Activated naive CD8-positive, alpha-beta T cell treated with anti-CD3 and anti-CD28 coated beads, Interleukin-2, amount 50 U/mL, for 16 hours (primary cell): ENCODE measurements at regions not wholly inside any gene's neighbourhood (a gene's known extent, or its start where the extent isn't known, plus 50 kb on each side); places are given as distances from the start of the nearest gene placed in this dataset.

Experiments used
- DNase-seq: peaks from one replicate; pipeline ENCODE4 v3.0.0-alpha.2; 2020; ENCODE audit warnings: low read depth, low spot score

DNA sequence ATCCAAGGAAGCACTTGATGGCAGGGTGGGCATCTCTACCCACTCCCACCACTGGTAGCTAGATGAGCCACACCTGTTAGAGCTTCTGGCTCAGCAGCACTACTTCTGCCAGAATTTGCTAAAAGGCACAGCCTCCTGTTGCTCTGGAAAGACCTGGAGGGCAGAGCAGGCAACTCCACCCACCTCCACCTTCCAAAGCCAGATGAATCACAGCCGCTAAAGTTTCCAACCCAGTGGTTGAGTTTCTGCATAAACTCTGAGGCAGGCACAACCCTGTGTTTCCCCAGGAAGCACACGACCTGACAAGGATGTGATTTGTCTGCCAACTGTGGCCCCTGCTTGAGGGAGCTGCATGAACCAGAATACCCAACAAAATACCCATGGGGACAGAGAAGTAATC, 111.6 kb upstream of the GCFC2 start:
- DNase-seq = no peak

DNA sequence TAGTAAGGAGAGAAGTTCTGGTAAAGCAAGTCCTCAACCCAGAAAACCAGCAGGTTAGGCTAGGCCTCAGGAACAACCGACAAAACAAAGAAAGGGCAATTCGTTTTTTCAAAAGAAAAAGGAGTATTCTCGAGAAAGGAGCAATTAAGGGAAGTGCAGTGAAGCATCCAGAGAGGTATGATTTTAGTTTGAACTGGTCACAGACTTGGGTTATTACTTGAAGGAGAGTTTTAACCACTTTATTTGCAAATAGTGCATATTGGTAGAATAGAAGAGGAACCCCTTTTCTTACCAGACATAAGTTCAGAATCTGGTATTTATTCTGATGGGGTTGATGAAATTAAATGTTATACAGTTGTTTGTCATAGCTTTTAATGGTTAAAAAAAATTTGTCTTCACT, 110.0 kb upstream of the GCFC2 start:
- DNase-seq = no peak

DNA sequence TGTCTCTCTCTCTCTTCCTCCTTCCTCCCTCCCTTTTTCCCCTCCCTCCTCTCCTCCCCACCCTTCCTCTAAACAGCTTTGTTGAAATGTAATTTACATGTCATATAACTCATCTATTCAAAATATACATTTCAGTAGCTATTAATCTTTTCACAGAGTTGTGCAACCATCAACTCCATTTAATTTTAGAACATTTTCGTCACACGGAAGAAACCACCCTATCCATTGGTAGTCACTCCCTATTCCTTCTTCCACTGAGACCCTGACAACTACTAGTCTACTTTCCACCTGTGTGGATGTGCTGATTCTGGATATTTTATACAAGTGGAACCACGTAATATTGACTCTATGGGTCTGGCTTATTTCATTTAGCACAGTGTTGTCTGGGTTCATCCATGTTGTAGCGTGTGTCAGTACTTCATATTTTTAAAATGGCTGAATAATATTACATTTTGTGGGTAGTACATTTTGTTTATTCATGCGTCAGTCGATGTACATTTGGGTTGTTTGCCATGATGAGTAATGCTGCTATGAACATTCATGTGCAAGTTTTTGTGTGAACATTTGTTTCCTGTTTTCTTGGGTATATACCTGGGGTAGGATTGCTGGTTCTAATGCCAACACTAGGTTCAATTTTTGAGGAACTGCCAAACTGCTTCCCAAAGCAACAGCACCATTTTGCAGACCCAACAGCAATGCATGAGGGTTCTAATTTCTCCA, 100.1 kb upstream of the GCFC2 start:
- DNase-seq = no peak

DNA sequence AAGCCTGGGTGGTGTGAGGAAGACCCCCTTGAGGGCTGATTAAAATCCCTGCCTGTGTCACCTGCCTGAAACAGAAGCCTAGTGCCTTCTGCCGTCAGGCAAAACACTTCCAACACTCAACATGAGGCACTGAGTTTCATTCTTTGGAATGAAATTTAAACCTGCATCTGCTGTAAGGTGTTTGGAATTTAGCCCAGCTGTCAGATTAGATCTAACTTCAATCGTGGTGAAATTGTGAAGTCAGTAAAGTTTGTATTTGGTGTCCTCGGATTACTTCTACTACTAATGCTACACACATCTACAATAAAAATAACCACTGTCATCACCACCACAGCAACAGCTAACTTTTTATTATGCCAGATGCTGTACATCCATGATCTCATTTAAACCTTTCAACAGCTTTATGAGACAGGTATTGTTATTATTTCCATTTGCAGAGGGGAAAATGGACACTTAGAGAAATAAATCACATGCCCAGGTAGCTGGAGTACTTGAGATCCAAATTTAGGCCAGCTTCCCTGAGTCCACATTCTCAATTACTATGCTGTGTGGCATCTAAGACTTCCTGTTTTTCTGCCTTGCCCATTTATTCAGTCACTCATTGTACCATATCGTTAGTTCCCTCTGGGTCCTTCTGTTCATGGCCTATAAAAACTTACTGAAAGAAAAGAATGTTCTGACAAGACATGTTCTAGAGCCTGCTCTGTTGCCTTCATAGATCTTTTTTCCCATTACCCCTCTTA, 98.2 kb upstream of the GCFC2 start:
- no peak for DNase-seq

DNA sequence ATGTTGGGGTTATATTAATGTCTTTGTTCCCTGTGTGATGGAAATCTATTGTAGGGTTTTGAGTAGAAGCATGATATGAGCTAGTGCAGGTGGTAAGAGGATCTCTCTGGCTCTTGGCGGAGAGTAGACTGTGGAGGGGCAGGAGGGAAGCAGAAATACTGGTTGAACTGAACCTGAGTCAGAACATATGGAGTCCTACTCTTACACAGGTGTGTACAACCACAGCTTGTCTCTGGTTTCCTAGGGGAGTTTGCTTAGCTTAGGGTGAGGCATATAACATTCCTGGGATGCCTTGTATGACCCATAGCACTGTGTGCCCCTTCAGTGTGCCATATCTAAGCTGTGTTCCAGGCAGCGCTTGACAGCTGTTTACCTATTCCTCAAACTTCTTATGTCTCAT, 97.3 kb upstream of the GCFC2 start:
- no peak for DNase-seq

DNA sequence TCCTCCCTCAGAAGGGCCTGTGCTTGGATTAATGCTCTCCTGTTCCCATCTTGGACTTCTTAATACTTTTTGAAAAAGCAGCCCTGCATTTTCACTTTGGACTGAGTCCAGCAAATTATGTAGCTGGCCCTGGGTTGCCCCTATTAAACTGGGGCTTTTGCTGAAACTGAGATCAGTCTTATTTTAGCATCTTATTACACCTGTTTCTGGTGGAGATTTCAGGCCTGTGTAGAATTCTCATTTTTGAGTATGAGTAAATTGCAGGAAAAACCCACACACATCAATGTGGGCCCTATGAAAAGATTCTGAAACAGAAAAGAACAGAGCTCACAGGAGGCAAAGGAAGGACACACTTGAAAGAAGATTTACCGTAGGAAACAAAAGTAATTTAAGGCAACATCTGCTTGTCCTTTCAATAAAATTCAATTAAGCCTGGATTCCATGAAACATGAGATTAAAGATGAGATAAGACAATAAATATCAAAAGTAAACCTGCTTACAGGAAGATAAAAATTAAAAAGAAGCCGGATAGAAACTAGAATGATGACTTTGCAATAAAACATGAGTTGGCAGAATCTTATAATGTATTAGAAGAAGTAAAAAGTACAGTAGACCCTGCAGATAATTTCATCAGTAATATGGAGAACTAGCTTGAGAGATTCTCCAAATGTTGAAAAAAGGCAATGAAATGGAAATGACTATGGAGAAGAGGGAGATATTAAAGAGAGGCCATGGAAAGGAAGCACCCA, 90.7 kb upstream of the GCFC2 start:
- no peak for DNase-seq

DNA sequence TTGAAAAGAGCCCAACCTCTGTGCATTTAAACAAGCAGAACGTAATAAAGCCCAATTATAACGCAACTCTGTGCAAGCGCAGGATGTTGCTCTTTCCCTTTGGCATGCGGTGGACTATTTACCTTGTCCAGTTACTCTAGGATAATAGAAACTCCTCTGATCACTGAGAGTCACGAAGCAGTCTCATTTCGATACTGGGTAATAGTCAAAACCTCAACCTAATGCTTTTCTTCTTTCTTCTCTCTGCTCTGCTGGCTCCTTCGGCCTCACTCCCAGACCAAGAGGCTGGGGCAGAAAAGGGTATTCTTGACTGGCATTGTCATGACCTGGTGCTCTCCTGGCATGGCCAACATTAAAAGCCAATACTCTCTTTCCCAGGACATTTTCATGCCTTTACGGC, 89.7 kb upstream of the GCFC2 start:
- DNase-seq = no peak

DNA sequence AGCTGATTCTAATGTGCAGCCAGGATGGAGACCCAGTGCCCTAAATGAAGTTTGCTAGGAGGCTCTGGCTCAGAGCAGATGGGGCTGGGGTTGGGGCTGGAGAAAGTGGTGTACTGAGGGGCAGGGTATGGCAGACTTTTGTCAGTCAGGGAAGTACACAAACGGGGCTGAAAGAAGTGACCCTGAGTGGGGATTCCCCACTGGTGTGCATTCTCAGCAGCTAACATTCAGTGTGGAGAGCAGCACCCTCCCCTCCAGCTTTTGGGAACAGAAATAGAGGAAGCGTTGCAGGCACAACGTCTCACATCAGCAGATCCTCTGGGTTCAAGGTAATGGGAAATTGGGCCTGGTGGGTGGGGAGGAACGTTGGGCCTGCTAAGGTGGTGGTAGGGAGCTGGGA, 89.1 kb upstream of the GCFC2 start:
- no peak for DNase-seq

DNA sequence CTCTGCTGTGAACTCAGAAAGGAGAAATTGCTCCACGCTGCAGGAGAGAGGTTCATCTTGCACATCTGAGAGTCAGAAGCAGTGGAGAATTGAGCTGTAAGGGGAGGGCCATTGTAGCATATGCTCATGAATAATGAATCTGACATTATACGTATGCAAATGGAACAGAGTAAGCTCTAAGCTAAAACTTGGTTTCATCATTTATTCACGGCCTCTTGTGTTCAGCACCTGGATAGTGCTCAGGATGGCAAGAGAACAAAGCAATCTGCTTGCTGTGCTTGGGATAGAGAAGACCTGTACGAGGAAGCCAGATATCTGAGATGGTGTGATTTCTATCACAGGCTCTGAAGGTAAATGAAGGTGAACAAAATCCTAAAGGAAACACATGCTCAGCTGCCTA, 87.9 kb upstream of the GCFC2 start:
- no peak for DNase-seq

DNA sequence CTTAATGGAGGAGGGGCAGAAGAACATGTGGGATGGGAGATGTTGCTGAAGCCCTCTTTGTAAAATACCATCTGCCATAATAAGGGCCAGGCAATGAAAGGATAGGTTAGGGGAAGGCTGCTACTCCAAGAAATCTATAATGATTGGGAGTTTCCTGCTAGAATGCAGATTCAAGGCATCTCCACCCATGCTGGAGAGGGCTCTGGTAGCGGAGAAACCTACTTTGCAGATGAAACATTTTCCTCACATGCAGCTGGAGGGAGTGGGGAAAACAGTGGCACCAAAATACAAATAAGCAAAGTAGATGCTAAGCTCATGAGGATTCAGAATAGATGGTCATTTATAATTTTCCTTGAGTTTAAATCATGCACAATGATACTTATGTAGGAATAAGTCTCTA, 82.3 kb upstream of the GCFC2 start:
- DNase-seq = no peak

DNA sequence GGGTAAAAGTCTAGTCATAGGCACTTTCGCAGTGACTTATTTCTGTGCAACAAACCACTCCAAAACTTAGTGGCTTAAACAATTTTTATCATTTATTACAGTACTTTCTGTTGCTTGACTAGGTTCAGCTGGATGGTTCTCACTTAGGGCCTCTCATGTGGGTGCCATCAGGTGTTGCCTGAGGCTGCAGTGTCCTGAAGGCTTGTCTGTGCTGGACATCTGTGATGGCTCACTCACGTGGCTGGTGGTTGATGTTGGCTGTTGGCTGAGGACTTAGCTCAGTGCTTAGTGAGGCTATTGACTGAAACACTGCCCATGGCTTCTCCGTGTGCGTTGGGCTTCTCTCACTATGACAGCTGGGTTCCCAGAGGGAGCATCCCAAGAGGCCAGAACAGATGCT, 81.4 kb upstream of the GCFC2 start:
- DNase-seq = no peak

DNA sequence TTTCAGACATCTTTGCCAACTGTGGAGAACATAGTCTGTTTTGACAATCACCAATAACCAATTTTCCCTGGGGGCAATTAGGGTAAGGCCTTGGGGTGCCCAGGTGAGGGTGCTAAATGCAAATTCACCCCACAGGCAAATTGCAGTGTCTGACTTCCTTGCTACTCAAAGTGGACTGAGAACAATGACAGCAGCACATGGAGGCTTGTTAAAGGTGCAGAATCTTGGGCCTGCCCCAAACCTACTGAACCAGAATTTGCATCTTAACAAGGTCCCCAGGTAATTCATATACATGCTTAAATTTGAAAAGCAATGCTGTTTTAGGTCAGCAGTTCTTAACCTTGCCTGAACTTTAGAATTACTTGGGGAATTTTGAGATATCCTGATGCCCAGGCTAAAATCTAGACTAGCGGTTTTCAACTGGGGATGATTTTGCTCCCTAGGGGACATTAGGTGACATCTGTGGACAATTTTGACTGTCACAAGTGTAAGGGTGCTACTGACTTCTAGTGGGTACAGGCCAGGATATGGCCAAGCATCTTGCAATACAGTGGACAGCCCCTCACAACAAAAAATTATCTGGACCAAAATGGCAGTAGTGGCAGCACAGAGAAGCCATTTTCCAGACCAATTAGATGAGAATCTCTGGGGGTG, 80.2 kb upstream of the GCFC2 start:
- no peak for DNase-seq

DNA sequence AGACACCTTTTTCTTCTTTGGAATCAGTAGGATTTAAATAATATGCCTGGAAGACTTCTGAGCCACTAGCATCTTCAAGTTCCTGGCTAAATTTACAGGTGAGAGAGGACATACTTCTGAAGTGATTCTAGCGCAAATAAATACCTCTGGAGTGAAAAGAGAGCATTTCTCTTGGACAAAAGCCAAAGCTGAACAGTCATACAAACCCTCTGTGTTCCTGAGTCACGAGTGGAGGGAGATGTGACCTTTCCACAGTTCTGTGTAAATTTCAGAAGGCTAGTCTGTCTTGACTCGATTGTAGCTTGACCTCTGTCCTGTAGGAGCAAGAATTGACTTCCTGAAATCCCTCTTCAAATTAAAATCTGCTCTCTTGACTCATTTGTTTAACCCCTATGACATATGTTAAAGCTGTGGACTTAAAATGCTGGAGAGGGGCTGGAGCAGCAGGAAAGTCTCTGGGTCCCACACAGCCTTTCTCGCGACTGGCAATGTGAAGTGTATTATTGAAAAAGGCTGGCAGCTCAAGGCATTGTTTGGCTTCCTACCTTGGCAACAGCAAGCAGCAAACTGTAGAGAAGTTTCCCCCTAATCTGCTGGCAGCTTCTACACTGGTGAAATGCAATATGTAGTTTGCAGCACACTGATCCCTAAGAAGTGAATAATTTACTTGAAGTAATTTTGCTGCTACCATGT, 79.6 kb upstream of the GCFC2 start:
- no peak for DNase-seq

DNA sequence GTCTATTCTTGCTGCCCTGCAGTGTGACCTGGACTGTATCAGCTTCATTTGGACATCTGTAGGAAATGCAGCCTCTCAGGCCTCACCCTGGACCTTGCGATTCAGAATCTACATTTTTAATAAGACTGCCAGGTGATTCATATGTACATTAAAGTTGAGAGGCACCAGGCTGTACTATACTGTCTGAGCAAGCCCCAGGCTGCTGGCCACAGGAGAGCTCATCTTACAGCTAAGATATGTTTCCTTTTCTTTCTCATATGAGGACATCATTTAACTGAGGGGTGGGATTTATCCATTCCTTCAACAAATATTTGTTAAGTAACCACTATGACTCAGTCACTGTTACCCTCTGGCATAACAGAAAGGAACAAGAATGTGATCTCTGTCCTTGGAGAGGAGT, 78.2 kb upstream of the GCFC2 start:
- DNase-seq = no peak

DNA sequence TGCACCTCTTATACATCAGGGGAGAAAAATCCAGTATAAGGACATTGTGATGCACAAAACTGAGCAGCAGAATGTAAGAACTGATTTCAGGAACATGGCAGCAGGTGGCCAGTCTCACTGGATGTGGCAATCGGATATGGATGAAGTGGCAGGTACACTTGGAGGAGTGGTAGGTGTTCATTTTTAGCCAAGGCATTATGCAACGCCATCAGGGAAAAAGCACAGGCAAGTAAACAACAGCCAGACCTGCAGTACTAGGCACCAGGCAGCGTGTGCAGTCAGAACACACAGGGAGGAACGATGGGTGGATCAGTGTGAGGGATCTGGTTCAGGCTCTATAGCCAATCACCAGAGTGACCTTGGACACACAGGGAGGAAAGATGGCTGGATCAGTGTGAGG, 77.4 kb upstream of the GCFC2 start:
- DNase-seq = no peak

DNA sequence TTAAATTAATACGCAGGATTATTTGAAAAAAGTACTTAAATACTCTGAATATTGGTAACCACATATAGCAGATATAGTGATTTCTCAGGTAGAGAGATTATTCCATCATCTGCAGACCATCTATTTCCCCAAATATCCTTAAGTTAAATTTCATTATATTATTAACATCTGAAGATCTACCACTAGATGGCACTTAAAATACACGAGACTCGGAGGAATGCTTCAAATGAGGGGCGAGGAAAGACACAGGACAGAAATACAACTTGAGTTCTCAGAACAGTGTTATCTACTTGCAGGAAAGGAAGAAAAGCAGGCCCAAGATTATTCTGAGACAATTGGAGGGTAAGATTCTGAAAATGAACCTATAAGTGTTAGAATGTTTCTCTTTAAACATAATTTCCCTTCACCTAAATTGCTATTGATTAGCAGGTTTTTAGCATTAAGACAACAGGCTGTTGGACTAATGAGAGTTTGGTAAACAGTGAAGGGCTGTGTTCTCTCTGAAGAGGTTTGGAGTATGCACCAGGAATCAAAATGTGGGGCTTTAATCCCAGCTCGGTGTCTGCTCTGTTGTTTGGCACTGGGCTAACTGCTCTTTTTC, 76.9 kb upstream of the GCFC2 start:
- no peak for DNase-seq

DNA sequence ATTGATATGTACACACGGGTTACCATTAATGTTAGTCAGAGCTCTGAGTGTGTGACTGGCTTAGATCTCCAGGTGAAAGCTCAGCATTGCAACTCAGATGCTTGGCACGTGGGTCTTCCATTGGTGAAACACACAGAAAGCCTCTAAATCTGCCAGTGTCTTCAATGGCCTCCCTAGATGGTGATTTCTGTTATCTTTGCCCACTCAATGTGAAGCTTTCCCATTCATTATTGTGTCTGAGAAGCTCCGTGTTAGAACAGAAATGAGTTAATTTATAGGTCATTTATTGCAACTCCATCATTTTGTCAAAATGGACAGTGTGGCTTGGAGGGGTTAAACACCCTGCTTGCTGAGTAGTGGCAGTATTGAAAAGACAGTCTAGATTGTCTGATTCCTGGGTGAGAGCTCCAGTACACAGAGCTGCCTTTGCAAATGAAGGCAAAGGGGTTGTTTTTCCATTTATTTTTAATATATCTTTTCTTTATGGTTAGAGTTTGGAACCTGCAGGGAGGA, 64.7 kb upstream of the GCFC2 start:
- DNase-seq = no peak

DNA sequence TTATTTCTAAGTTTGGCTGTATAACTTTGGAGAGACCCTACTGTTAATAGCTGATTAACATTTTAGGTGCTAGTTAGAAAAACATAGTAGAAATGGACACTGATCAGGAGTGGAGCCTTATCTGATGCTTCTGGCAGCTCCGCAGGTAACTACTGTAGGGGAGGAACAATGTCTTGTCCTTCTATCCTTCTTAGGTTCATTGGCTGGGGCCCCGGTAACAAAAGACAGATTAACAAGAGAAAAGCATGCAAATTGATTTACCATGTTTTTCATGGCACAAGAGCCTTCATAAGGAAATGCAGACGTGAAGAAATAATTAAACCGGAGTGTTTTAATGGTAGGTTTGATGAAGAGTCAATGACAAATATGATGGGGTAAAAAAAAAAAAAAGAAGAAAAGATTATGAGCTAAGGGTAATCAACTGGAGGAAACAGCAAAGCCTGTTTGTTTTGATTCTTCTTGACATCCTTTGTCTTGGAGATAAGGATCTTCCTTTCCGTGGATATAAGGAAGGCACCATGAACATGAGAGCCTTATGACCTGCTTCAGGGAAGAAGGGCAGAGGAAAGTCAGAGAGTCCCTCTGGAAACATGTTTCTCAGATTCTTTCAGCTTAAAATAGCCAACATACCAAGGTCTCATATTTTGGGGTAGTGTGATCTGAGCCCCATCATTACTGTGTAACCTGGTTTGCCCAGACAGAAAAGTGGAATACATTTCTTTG, 62.4 kb upstream of the GCFC2 start:
- no peak for DNase-seq

DNA sequence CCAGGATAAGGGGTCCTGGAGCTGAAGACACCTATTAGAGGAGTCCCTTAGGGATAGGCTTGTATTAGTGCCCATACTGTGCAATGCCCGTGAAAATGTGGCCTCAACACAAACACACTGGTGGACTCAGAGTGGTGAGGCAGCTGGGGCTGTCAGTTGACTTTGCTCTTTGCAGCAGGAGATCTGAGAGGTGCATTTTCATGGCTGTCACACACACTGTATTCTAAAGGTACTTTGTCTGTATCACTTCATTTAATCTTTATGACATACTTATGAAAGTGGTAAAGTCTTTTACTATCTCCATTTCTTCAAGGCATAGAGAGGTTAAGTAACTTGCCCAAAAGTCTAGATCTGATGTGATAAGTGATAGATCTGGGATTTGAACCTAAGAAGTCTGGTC, 55.1 kb upstream of the GCFC2 start:
- DNase-seq = no peak

DNA sequence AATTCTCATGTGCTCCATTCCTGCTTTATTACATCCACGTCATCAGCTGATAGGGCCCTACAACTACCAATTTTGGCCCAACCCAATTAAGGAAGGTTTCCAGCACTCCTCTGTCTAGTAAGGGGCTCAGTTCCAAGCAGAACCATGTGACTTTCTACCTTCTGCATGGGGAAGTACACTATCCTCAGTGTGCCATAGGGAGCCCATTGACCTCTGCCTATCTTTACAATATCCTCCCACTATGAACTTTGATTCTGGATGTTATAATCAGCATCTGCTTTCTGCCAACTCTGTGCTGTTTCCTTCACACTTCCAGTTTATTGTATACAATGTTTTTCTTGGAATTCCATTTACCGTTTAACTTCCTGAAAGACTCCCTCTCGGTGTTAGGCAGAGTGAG, 53.9 kb upstream of the GCFC2 start:
- no peak for DNase-seq
